WI38 (cell line): ENCODE measurements at regions not wholly inside any gene's neighbourhood (a gene's known extent, or its start where the extent isn't known, plus 50 kb on each side); places are given as distances from the start of the nearest gene placed in this dataset.

Experiments
- H3K4me3 ChIP-seq: 2 replicates; pipeline ENCODE4 v1.5.1; 2011; ENCODE audit warnings: low read depth, mild to moderate bottlenecking, control low read depth, low read length
- CTCF ChIP-seq: IDR thresholded peaks from 2 replicates; pipeline ENCODE4 v1.5.1; 2012; ENCODE audit warnings: low read depth, mild to moderate bottlenecking, control low read depth, low read length

GRCh38 chr11:119890466-119890865 lies 161.5 kb upstream of the NECTIN1 start:
- H3K4me3 ChIP-seq: no peak overlapping the region
- no peak for TF ChIP-seq CTCF

GRCh38 chr11:119889728-119890280 lies 160.8 kb upstream of the NECTIN1 start:
- H3K4me3 ChIP-seq: no peak overlapping the region
- TF ChIP-seq CTCF: no peak

GRCh38 chr11:119889111-119889510 lies 160.1 kb upstream of the NECTIN1 start:
- H3K4me3 ChIP-seq: no peak overlapping the region
- no peak for TF ChIP-seq CTCF

GRCh38 chr11:119888119-119888518 lies 159.1 kb upstream of the NECTIN1 start:
- no peak overlapping the region for H3K4me3 ChIP-seq

GRCh38 chr11:119886667-119887230 lies 157.7 kb upstream of the NECTIN1 start:
- no peak for TF ChIP-seq CTCF
- no peak overlapping the region for H3K4me3 ChIP-seq

More at GRCh38 chr11:119888119-119888518, 159.1 kb upstream of the NECTIN1 start:
- TF ChIP-seq CTCF: no peak

GRCh38 chr11:119885861-119886567 lies 157.0 kb upstream of the NECTIN1 start:
- H3K4me3 ChIP-seq: no peak overlapping the region
- TF ChIP-seq CTCF: no peak

GRCh38 chr11:119885067-119885466 lies 156.1 kb upstream of the NECTIN1 start:
- no peak overlapping the region for H3K4me3 ChIP-seq
- TF ChIP-seq CTCF: no peak
